ENCODE measurements at regions not wholly inside any gene's neighbourhood (a gene's known extent, or its start where the extent isn't known, plus 50 kb on each side); places are given as distances from the start of the nearest gene placed in this dataset.

DNA sequence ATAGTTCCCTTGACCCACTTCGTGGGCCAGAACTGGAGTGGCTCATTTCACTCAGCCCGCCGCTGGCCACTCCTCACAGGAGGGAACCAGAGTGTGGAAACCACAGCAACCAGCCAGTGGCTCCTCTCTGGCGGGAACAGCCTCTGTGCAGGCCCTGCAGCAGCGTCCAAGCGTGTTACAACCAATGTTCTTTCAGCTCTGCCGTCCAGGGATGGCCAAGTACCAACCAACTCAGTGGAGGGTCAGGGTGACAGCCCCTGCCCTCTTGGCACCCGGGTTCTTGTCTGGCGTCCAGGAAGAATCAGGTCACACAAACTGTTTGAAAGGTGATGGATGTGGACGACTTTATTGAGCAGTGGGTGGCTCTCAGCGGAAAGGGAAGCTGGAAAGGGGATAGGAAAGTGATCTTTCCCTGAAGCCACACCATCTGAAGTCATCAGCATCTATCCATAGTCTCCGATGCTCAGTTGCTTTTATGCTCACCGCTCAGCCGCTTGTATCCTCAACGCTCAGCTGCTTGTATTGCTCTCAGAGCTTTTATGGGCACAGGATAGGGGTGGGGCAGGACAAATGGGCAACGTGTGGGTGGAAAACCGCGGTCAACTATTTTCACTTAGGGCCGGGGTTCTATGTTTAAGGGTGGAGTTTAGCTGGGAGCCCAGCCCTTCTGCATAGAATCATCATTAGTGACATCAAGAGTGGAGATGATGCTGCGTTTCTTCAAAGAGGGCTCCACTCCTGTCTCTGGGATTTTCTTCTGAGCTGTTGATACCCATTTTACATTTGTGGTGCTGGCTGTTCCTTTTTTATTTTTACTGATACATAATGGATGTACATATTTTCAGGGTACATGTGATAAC is 250.2 kb downstream of the RRAGC start:
- peaks cover 3% of the 10 kb centered on the region for H3K27me3 ChIP-seq (ENCODE audit: low read depth)
- no peak for DNase-seq

GRCh38 chr1:38608202-38608864 is 251.2 kb downstream of the RRAGC start:
- ATAC-seq = peak in 1 of 2 donors; percentile 29
- Histone ChIP-seq H3K27me3 (ENCODE audit: low read depth) (peaks cover 3% of the 10 kb centered on the region), H3K4me3 (no peak overlapping the region), H3K27ac (no peak overlapping the region), H3K9me3 (no peaks in the 10 kb centered on the region), H3K36me3 (no peaks in the 10 kb centered on the region), H3K4me1 (no peaks in the 10 kb centered on the region)
- intact Hi-C loops (cut with DNase I) = no loop called here
- DNase-seq = no peak
- peak; percentile 37 for TF ChIP-seq CTCF (IDR thresholded peaks at IDR 0.05)

More for the DNA sequence above, 250.2 kb downstream of the RRAGC start:
- no peaks in the 10 kb centered on the region for H3K4me1 ChIP-seq
- no peaks in the 10 kb centered on the region for H3K9me3 ChIP-seq
- H3K27ac ChIP-seq = no peak overlapping the region
- ATAC-seq = no peak
- intact Hi-C loops (cut with DNase I) = no loop called here
- no peak overlapping the region for H3K4me3 ChIP-seq
- TF ChIP-seq CTCF (IDR thresholded peaks at IDR 0.05) = no peak
- no peaks in the 10 kb centered on the region for H3K36me3 ChIP-seq

DNA sequence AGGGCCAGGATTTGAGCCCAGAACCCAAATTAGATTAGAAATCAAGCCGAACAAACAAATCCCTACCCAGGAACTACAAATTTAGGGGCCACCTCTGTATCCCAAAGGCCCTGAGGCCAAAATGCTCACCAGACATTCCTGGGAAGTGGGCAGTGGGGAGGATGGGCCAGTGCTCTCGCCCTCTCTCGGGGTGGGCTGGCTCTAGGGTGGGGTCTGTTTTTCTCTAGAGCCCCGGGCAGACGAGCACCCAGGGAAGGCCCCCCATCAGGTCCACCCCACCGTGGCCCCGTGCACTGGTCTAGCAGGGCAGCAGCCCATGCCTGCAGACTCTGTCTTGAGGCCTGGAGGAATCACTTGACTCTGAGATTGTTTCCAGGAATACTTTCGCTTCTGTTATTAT is 252.0 kb downstream of the RRAGC start:
- DNase-seq = no peak
- intact Hi-C loops (cut with DNase I) = no loop called here
- no peak for TF ChIP-seq CTCF (IDR thresholded peaks at IDR 0.05)

DNA sequence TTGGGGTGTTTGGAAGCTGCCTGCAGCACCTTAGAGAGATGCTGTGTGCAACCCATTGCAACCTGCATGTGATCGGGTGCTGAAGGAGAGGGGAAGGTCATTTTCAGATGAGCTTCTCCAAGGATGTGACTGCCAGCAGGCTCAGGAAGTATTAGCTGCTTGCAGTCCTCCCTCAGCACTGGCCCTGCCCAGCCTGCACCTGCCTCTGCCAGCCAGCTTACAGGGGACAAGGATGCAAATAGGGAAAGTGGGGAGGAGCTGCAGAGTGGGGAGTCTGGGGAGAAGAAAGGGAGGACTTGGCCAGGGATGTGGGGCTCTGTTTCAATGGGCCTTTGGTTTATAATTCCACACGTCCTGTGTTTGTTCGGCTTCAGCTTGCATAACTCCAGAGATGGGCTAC is 254.5 kb downstream of the RRAGC start:
- no peak for DNase-seq
- intact Hi-C loops (cut with DNase I) = no loop called here
- no peak for TF ChIP-seq CTCF (IDR thresholded peaks at IDR 0.05)
- Histone ChIP-seq H3K27me3 (ENCODE audit: low read depth) (no peaks in the 10 kb centered on the region), H3K27ac (no peak overlapping the region), H3K4me3 (no peak overlapping the region), H3K4me1 (no peaks in the 10 kb centered on the region), H3K9me3 (no peaks in the 10 kb centered on the region), H3K36me3 (no peaks in the 10 kb centered on the region)
- ATAC-seq = no peak

More for the DNA sequence above, 252.0 kb downstream of the RRAGC start:
- Histone ChIP-seq H3K9me3 (no peaks in the 10 kb centered on the region), H3K27ac (no peak overlapping the region), H3K27me3 (ENCODE audit: low read depth) (peaks cover 3% of the 10 kb centered on the region), H3K4me1 (no peaks in the 10 kb centered on the region), H3K36me3 (no peaks in the 10 kb centered on the region), H3K4me3 (no peak overlapping the region)
- no peak for ATAC-seq

DNA sequence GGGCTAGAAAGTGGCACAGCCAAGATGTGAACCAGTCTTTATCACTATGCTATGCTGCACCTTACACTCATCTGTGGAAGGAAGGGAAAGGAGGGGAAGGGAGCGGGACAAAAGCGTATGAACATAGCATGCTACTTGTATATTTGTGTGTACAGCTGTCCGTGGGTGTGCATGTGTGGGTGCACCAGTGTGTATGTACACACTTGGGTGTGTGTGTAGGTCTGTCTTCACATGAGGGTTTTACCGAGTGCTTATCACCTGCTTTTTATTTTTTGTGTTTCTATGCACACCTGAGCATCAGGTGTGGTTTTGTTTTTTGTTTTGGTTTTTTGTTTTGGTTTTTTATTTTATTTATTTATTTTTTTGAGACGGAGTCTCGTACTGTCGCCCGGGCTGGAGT is 255.7 kb downstream of the RRAGC start:
- Histone ChIP-seq H3K4me3 (no peak overlapping the region), H3K9me3 (no peaks in the 10 kb centered on the region), H3K4me1 (no peaks in the 10 kb centered on the region), H3K36me3 (no peaks in the 10 kb centered on the region), H3K27ac (no peak overlapping the region), H3K27me3 (ENCODE audit: low read depth) (no peaks in the 10 kb centered on the region)
- TF ChIP-seq CTCF (IDR thresholded peaks at IDR 0.05) = no peak
- no peak for ATAC-seq
- no peak for DNase-seq
- intact Hi-C loops (cut with DNase I) = no loop called here
